ENCODE measurements at regions not wholly inside any gene's neighbourhood (a gene's known extent, or its start where the extent isn't known, plus 50 kb on each side); places are given as distances from the start of the nearest gene placed in this dataset.

- in situ Hi-C loops (cut with MboI; ENCODE audit: low pct_unique_long_range_greater_than_20kb in 2 of 9, low sequenced_read_pairs in 9 of 9, unreplicated experiment in 9 of 9), result loop anchor here in 1 of 9 experiments (25.0 kb wide), 1 partner anchor 91 kb away; no protein-coding TSS in a partner anchor
- no peak overlapping the region for H3K4me3 ChIP-seq
- H3K27ac ChIP-seq, result no peak overlapping the region
- H3K4me1 ChIP-seq (replicated peaks in 1 of 2), result no peaks in the 10 kb centered on the region
- no peak for ATAC-seq (replicated peaks in 6 of 8)
- 12 to 92% (median 70%) methylated on average over 2 to 4 of the region's 4 CpGs; no CpG with 5 or more reads in 1 of the 10 experiments for WGBS, 10 experiments
Observed at GRCh38 chr18:4878480-4878879, 318.6 kb downstream of the AKAIN1 start.

GRCh38 chr18:4871197-4871596 lies 325.9 kb downstream of the AKAIN1 start:
- H3K27ac ChIP-seq, result no peak overlapping the region
- no peak overlapping the region for H3K4me3 ChIP-seq
- in situ Hi-C loops (cut with MboI; ENCODE audit: low pct_unique_long_range_greater_than_20kb in 2 of 9, low sequenced_read_pairs in 9 of 9, unreplicated experiment in 9 of 9), result no loop called here
- ATAC-seq (replicated peaks in 6 of 8), result no peak
- no peaks in the 10 kb centered on the region for H3K4me1 ChIP-seq (replicated peaks in 1 of 2)

DNA sequence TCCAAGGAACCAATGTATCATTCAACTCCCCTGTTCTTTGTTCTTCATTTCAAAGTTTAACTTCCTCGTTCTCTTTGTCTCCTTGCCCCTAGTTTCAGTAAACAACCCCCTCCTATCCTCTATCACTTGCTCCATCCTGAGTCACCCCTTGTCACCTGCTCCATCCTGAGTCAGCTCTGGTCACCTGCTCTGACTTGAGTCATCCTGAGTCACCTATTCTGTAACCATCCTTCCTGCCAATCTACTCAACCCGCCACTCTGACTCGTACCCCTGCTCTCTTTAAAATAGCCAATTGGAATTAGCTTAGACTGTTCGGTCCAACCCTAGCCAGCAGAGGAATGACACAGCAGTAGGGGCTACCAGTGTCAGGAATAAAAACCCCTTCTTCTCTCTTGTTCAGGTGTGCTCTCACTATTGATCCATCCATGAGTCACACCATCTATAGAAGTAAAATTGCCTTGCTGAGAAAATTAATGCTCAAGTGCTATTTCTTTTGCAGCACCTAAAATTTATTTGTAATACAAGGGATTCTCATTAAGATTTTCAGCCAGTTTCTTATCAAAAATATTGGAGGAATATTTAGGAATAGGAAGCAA lies 326.8 kb downstream of the AKAIN1 start:
- in situ Hi-C loops (cut with MboI; ENCODE audit: low pct_unique_long_range_greater_than_20kb in 2 of 9, low sequenced_read_pairs in 9 of 9, unreplicated experiment in 9 of 9), result no loop called here
- Histone ChIP-seq H3K4me1 (replicated peaks in 1 of 2) (no peaks in the 10 kb centered on the region), H3K4me3 (no peak overlapping the region), H3K27ac (no peak overlapping the region)
- WGBS, 10 experiments, result 12 to 93% (median 70%) methylated on average over 1 to 4 of the region's 4 CpGs; no CpG with 5 or more reads in 1 of the 10 experiments
- ATAC-seq (replicated peaks in 6 of 8), result peak in 1 of 8 experiments; percentile 48

GRCh38 chr18:4869155-4869554 lies 327.9 kb downstream of the AKAIN1 start:
- H3K4me3 ChIP-seq, result no peak overlapping the region
- WGBS, 10 experiments, result 6 to 55% (median 45%) methylated on average over 3 of the region's 3 CpGs
- ATAC-seq (replicated peaks in 6 of 8), result no peak
- in situ Hi-C loops (cut with MboI; ENCODE audit: low pct_unique_long_range_greater_than_20kb in 2 of 9, low sequenced_read_pairs in 9 of 9, unreplicated experiment in 9 of 9), result no loop called here
- H3K27ac ChIP-seq, result no peak overlapping the region
- H3K4me1 ChIP-seq (replicated peaks in 1 of 2), result no peaks in the 10 kb centered on the region

DNA sequence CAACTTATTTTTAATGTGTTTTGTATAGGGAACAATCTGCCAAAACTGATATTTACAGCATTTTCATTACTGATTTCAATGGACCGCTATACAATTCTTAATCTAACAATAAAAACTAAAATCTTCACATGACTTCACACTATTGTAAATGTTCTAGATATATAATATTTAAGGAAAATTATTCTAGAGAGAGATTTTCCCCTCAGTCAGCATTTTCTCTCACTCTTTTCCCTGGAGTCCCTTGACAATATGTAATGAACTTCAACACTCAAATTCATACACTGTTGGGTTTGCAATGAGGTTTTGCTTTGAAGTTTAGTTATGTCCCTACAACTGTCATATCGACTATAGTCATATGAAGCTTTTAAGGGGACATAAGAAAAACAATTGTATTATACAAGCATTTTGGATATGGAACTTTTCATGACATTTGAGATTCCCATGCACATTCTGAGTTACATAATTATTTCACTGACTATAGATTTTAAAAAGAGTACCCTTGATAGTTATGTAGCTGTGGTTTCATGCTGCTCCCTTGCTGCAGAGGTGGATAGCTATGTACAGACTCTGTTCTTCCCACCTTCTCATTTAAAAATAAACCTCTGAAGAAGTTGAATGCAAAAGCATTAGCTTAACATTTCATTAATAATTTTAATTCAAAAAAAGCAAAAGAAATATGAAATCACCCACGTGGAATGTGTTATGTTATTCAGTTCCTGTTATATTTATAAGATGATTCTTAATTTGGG lies 338.5 kb downstream of the AKAIN1 start:
- no peak overlapping the region for H3K27ac ChIP-seq
- ATAC-seq (replicated peaks in 6 of 8), result no peak
- 0 to 95% (median 70%) methylated on average over 2 to 3 of the region's 3 CpGs for WGBS, 10 experiments
- H3K4me1 ChIP-seq (replicated peaks in 1 of 2), result no peaks in the 10 kb centered on the region
- H3K4me3 ChIP-seq, result no peak overlapping the region
- in situ Hi-C loops (cut with MboI; ENCODE audit: low pct_unique_long_range_greater_than_20kb in 2 of 9, low sequenced_read_pairs in 9 of 9, unreplicated experiment in 9 of 9), result no loop called here

DNA sequence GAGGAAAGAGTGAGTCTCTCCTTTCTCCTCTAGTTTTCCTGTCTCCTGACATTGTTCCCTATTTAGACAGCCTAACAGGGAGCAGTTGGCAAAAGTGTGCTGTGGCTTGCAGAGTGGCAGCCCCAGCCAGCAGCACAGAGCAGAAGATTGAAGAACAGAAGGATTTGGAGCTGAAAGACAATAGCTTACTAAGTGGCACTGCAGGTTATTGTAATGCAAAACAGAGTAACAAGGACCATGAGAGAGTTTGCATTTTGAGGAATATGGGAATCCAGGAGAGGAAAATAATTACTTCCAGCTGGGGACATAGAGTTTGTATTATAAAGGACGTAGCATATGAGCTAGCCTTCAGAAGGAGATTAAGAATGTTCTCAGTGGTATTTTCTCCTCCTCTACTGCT lies 342.4 kb downstream of the AKAIN1 start:
- ATAC-seq (replicated peaks in 6 of 8), result peak in 4 of 8 experiments; percentile 37 to 60 (median 50)
- no peak overlapping the region for H3K27ac ChIP-seq
- 0 to 100% (median 89%) methylated on average over 1 of the region's 1 CpG; no CpG with 5 or more reads in 4 of the 10 experiments for WGBS, 10 experiments
- H3K4me3 ChIP-seq, result no peak overlapping the region
- H3K4me1 ChIP-seq (replicated peaks in 1 of 2), result no peaks in the 10 kb centered on the region
- in situ Hi-C loops (cut with MboI; ENCODE audit: low pct_unique_long_range_greater_than_20kb in 2 of 9, low sequenced_read_pairs in 9 of 9, unreplicated experiment in 9 of 9), result no loop called here

GRCh38 chr18:4851301-4851976 lies 345.6 kb downstream of the AKAIN1 start:
- ATAC-seq (replicated peaks in 6 of 8), result no peak
- in situ Hi-C loops (cut with MboI; ENCODE audit: low pct_unique_long_range_greater_than_20kb in 2 of 9, low sequenced_read_pairs in 9 of 9, unreplicated experiment in 9 of 9), result no loop called here
- no peak overlapping the region for H3K27ac ChIP-seq
- no peaks in the 10 kb centered on the region for H3K4me1 ChIP-seq (replicated peaks in 1 of 2)
- 25 to 100% (median 77%) methylated on average over 1 of the region's 1 CpG; no CpG with 5 or more reads in 4 of the 10 experiments for WGBS, 10 experiments
- no peak overlapping the region for H3K4me3 ChIP-seq

DNA sequence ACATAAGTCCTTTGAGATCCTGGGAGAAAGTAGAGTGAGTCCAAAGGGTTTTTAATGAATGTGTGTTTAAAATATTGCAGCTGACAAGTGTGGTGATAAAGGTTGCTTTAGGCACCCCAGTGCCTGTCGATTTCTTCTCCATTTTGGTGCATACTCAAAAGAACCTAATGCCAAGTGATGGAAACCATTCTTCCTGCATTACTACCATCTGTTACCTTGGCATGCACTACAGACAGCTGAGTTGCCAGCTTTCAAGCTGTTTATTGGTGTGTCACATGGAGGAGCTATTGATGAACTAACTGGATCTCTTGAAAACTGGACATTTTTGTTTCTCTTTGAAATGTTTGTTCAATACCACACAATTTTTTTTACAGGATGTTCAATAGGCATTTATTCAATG lies 350.0 kb downstream of the AKAIN1 start:
- WGBS, 10 experiments, result 0 to 100% (median 83%) methylated on average over 1 of the region's 1 CpG; no CpG with 5 or more reads in 5 of the 10 experiments
- H3K4me3 ChIP-seq, result no peak overlapping the region
- in situ Hi-C loops (cut with MboI; ENCODE audit: low pct_unique_long_range_greater_than_20kb in 2 of 9, low sequenced_read_pairs in 9 of 9, unreplicated experiment in 9 of 9), result no loop called here
- no peaks in the 10 kb centered on the region for H3K4me1 ChIP-seq (replicated peaks in 1 of 2)
- H3K27ac ChIP-seq, result no peak overlapping the region
- no peak for ATAC-seq (replicated peaks in 6 of 8)

DNA sequence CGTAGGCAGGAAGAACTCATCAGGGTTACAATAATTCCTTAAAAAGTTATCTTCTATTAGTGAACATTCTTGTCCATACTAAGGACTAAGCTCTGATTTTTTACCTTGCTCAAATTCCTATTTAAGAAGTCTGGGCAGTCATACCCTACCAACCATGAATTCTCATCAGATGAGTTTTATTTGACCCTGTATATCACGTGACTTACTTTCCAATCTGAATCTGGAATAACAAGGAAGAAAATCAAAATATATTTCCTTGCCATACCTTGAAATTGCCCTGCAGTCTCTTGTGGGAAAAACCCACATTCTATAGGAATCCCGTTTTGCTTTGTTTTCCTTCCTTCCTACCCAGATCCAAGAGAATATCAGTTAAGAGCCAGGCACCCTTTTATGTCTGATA lies 352.7 kb downstream of the AKAIN1 start:
- H3K27ac ChIP-seq, result no peak overlapping the region
- no peak for ATAC-seq (replicated peaks in 6 of 8)
- no peaks in the 10 kb centered on the region for H3K4me1 ChIP-seq (replicated peaks in 1 of 2)
- in situ Hi-C loops (cut with MboI; ENCODE audit: low pct_unique_long_range_greater_than_20kb in 2 of 9, low sequenced_read_pairs in 9 of 9, unreplicated experiment in 9 of 9), result no loop called here
- no peak overlapping the region for H3K4me3 ChIP-seq
- 8 to 88% (median 64%) methylated on average over 1 to 3 of the region's 3 CpGs; no CpG with 5 or more reads in 1 of the 10 experiments for WGBS, 10 experiments

GRCh38 chr18:4843771-4844170 lies 353.3 kb downstream of the AKAIN1 start:
- Histone ChIP-seq H3K4me3 (no peak overlapping the region), H3K4me1 (replicated peaks in 1 of 2) (no peaks in the 10 kb centered on the region), H3K27ac (no peak overlapping the region)
- in situ Hi-C loops (cut with MboI; ENCODE audit: low pct_unique_long_range_greater_than_20kb in 2 of 9, low sequenced_read_pairs in 9 of 9, unreplicated experiment in 9 of 9), result no loop called here
- no peak for ATAC-seq (replicated peaks in 6 of 8)

DNA sequence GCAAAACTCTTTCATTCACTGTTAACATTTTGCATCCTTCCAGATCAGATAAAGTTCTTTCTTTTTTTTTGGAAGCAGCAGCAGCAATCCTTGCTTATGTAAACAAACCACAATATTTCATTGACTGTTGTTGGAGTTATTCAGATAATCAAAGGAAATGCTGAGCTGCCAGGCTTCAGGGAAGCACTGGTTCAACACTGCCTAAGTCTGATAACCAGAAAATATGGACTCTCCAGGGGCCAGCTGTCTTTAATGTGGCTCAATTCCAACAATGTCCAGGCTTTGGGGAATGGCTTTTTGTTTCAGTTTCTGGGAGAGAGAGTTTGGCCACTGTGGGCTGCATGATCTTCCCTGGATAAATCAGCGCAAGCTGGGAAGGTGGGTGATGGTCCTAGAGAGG lies 354.3 kb downstream of the AKAIN1 start:
- Histone ChIP-seq H3K27ac (no peak overlapping the region), H3K4me1 (replicated peaks in 1 of 2) (no peaks in the 10 kb centered on the region), H3K4me3 (no peak overlapping the region)
- ATAC-seq (replicated peaks in 6 of 8), result no peak
- 14 to 87% methylated on average over 1 of the region's 1 CpG; no CpG with 5 or more reads in 8 of the 10 experiments for WGBS, 10 experiments
- in situ Hi-C loops (cut with MboI; ENCODE audit: low pct_unique_long_range_greater_than_20kb in 2 of 9, low sequenced_read_pairs in 9 of 9, unreplicated experiment in 9 of 9), result no loop called here

GRCh38 chr18:4842287-4842686 lies 354.8 kb downstream of the AKAIN1 start:
- 0 to 94% (median 43%) methylated on average over 1 to 2 of the region's 2 CpGs; no CpG with 5 or more reads in 2 of the 10 experiments for WGBS, 10 experiments
- Histone ChIP-seq H3K4me3 (no peak overlapping the region), H3K4me1 (replicated peaks in 1 of 2) (no peaks in the 10 kb centered on the region), H3K27ac (no peak overlapping the region)
- in situ Hi-C loops (cut with MboI; ENCODE audit: low pct_unique_long_range_greater_than_20kb in 2 of 9, low sequenced_read_pairs in 9 of 9, unreplicated experiment in 9 of 9), result no loop called here
- no peak for ATAC-seq (replicated peaks in 6 of 8)

- in situ Hi-C loops (cut with MboI; ENCODE audit: low pct_unique_long_range_greater_than_20kb in 2 of 9, low sequenced_read_pairs in 9 of 9, unreplicated experiment in 9 of 9), result no loop called here
- ATAC-seq (replicated peaks in 6 of 8), result no peak
- no peak overlapping the region for H3K4me3 ChIP-seq
- no peaks in the 10 kb centered on the region for H3K4me1 ChIP-seq (replicated peaks in 1 of 2)
- H3K27ac ChIP-seq, result no peak overlapping the region
Observed at GRCh38 chr18:4839639-4840038, 357.4 kb downstream of the AKAIN1 start.

Data from motor neuron (in vitro differentiated cells).